CD14-positive monocyte (primary cell): ENCODE measurements at regions not wholly inside any gene's neighbourhood (a gene's known extent, or its start where the extent isn't known, plus 50 kb on each side); places are given as distances from the start of the nearest gene placed in this dataset.

ENCODE experiments used
- DNase-seq, 3 donors: peaks; one replicate each; pipeline ENCODE4 v3.0.0-alpha.2; 2011 to 2022
- H2AFZ ChIP-seq: 2 replicates; pipeline ENCODE4 v1.6.0; 2012; ENCODE audit warnings: mild to moderate bottlenecking, low read depth, low read length, inconsistent platforms; ENCODE audit not compliant: insufficient read depth, poor library complexity, severe bottlenecking
- H3K27ac ChIP-seq, 2 donors: 1 replicate in 1 of 2; 2 replicates in 1 of 2; pipeline ENCODE4 v1.5.1; 2012 to 2013; ENCODE audit warnings: low read length in 2 of 2, control low read depth in 1 of 2, inconsistent platforms in 1 of 2, low read depth in 1 of 2, mild to moderate bottlenecking in 1 of 2
- H3K27me3 ChIP-seq, 2 donors: one replicate each; pipeline versions ENCODE4 v1.6.0 to v1.6.1; 2011 to 2013; ENCODE audit warnings: low read length in 2 of 2; ENCODE audit not compliant: control insufficient read depth in 2 of 2, insufficient read depth in 2 of 2
- H3K36me3 ChIP-seq, 2 donors: replicated peaks in 1 of 2; 1 replicate in 1 of 2; 2 replicates in 1 of 2; pipeline versions ENCODE4 v1.5.1 to v1.6.1; 2012 to 2013; ENCODE audit warnings: low read length in 2 of 2, control low read depth in 1 of 2, inconsistent platforms in 1 of 2, mild to moderate bottlenecking in 1 of 2; ENCODE audit not compliant: insufficient read depth in 2 of 2, control insufficient read depth in 1 of 2
- H3K4me1 ChIP-seq, 2 donors: 1 replicate in 1 of 2; 2 replicates in 1 of 2; pipeline versions ENCODE4 v1.5.1 to v1.6.1; 2012 to 2013; ENCODE audit warnings: low read length in 2 of 2, control low read depth in 1 of 2, inconsistent platforms in 1 of 2, mild to moderate bottlenecking in 1 of 2, moderate library complexity in 1 of 2; ENCODE audit not compliant: insufficient read depth in 2 of 2, control insufficient read depth in 1 of 2
- H3K4me2 ChIP-seq: replicated peaks from 2 replicates; pipeline ENCODE3; 2012; ENCODE audit warnings: low read length, moderate library complexity, mild to moderate bottlenecking; ENCODE audit not compliant: poor library complexity, severe bottlenecking; ENCODE audit errors: extremely low read depth
- H3K4me3 ChIP-seq, 3 experiments: fragments of 200-600 bp in 1 of 3; sonication (generic) in 1 of 3; replicated peaks in 1 of 3; 1 replicate in 2 of 3; 2 replicates in 1 of 3; pipeline ENCODE4 v1.5.1; 2011 to 2013; ENCODE audit warnings: low read length in 3 of 3, mild to moderate bottlenecking in 3 of 3, control low read depth in 2 of 3, low read depth in 2 of 3, inconsistent platforms in 1 of 3, moderate library complexity in 1 of 3
- H3K79me2 ChIP-seq: 2 replicates; pipeline ENCODE4 v1.6.0; 2012; ENCODE audit warnings: mild to moderate bottlenecking, control low read depth, inconsistent platforms, low read length, moderate library complexity; ENCODE audit not compliant: insufficient read depth
- H3K9ac ChIP-seq: 2 replicates; pipeline ENCODE4 v1.6.0; 2017; ENCODE audit warnings: low read length, mild to moderate bottlenecking; ENCODE audit not compliant: insufficient read depth, poor library complexity, severe bottlenecking
- H3K9me3 ChIP-seq, 2 donors: replicated peaks in 1 of 2; 1 replicate in 1 of 2; 2 replicates in 1 of 2; pipeline versions ENCODE4 v1.5.1 to v1.6.1; 2012 to 2013; ENCODE audit warnings: low read length in 2 of 2, control low read depth in 1 of 2; ENCODE audit not compliant: control insufficient read depth in 1 of 2, insufficient read depth in 1 of 2
- H4K20me1 ChIP-seq: 2 replicates; pipeline ENCODE4 v1.6.0; 2012; ENCODE audit warnings: mild to moderate bottlenecking, low read length, control low read depth, moderate library complexity; ENCODE audit not compliant: insufficient read depth
- H3K27ac Mint-ChIP-seq, 7 donors: one replicate each; pipeline ENCODE4 v1.8.0; 2020; ENCODE audit warnings: mild to moderate bottlenecking in 7 of 7, mixed read lengths in 7 of 7, moderate library complexity in 6 of 7, inconsistent platforms in 2 of 7
- H3K27me3 Mint-ChIP-seq, 3 donors: one replicate each; pipeline ENCODE4 v1.8.0; 2021 to 2022; ENCODE audit warnings: low read depth in 3 of 3, mild to moderate bottlenecking in 3 of 3, mixed read lengths in 3 of 3, moderate library complexity in 3 of 3, inconsistent platforms in 1 of 3
- H3K36me3 Mint-ChIP-seq, 2 donors: one replicate each; pipeline ENCODE4 v1.8.0; 2020; ENCODE audit warnings: mixed read lengths in 2 of 2, inconsistent platforms in 1 of 2, mild to moderate bottlenecking in 1 of 2
- H3K4me1 Mint-ChIP-seq: one replicate; pipeline ENCODE4 v1.8.0; 2020; ENCODE audit warnings: mild to moderate bottlenecking, mixed read lengths
- H3K4me3 Mint-ChIP-seq, 2 donors: one replicate each; pipeline ENCODE4 v1.8.0; 2020; ENCODE audit warnings: mild to moderate bottlenecking in 2 of 2, mixed read lengths in 2 of 2, moderate library complexity in 1 of 2
- H3K9me3 Mint-ChIP-seq, 7 donors: one replicate each; pipeline ENCODE4 v1.8.0; 2020 to 2022; ENCODE audit warnings: mixed read lengths in 7 of 7, mild to moderate bottlenecking in 6 of 7, moderate library complexity in 6 of 7, inconsistent platforms in 2 of 7
- WGBS: methylation state at CpG from one replicate; pipeline ENCODE4 v1.1.5; 2013; ENCODE audit warnings: missing lambda C conversion rate; ENCODE audit not compliant: insufficient coverage; 5-methylcytosine and 5-hydroxymethylcytosine counted together
- intact Hi-C, 2 donors: fragments of 100-400 bp; cut with micrococcal nuclease; formaldehyde crosslinking; loops; one replicate each; pipeline versions ENCODE4 v1.15.0 to v1.15.1; 2023
- TF ChIP-seq, protein P1 (sequence below): fragments of 200-600 bp; IDR thresholded peaks from one replicate; pipeline ENCODE4 v1.8.0; 2022; ENCODE audit warnings: antibody characterized with exemption, mild to moderate bottlenecking

DNA sequence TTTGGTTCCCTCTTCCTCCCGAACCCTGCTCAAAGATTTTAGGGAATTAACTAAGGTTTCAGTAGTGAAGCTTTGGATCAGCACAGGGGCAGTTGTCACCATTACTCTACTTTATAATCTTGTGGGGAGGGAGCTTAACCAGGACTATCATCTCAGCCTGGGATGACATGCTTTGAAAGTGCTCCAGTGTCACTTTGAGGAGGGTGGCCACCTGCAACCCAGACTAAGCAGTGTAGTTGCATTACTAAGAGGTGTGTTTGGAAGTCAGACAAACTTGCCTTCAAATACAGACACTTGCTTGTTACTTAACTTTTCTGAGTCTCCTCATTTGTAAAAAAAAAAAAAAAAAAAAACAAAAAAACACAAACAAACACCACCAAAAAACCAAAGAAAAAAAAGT, 340.3 kb upstream of the TBL1XR1 start:
- Histone ChIP-seq H3K4me1 (peaks cover 14 to 16% of the 10 kb centered on the region in 2 donors), H4K20me1 (no peaks in the 10 kb centered on the region), H3K9me3 (no peaks in the 10 kb centered on the region), H3K79me2 (no peaks in the 10 kb centered on the region), H3K27me3 (no peaks in the 10 kb centered on the region), H2AFZ (no peak overlapping the region), H3K27ac (no peak overlapping the region), H3K36me3 (no peaks in the 10 kb centered on the region), H3K4me2 (no peak overlapping the region), H3K4me3 (no peak overlapping the region), H3K9ac (no peak overlapping the region)
- Mint-ChIP-seq H3K27me3 (peaks cover 0 to 2% (median 0%) of the 10 kb centered on the region in 3 donors), H3K9me3 (no peaks in the 10 kb centered on the region), H3K4me1 (peaks cover 19% of the 10 kb centered on the region), H3K27ac (no peak overlapping the region), H3K4me3 (no peak overlapping the region), H3K36me3 (no peaks in the 10 kb centered on the region)
- TF ChIP-seq, protein P1, sequence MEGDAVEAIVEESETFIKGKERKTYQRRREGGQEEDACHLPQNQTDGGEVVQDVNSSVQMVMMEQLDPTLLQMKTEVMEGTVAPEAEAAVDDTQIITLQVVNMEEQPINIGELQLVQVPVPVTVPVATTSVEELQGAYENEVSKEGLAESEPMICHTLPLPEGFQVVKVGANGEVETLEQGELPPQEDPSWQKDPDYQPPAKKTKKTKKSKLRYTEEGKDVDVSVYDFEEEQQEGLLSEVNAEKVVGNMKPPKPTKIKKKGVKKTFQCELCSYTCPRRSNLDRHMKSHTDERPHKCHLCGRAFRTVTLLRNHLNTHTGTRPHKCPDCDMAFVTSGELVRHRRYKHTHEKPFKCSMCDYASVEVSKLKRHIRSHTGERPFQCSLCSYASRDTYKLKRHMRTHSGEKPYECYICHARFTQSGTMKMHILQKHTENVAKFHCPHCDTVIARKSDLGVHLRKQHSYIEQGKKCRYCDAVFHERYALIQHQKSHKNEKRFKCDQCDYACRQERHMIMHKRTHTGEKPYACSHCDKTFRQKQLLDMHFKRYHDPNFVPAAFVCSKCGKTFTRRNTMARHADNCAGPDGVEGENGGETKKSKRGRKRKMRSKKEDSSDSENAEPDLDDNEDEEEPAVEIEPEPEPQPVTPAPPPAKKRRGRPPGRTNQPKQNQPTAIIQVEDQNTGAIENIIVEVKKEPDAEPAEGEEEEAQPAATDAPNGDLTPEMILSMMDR, result no peak
- no CpG with 5 or more reads among the region's 1 CpG for whole genome bisulfite sequencing
- no peak for DNase-seq
- intact Hi-C loops, result no loop called here

DNA sequence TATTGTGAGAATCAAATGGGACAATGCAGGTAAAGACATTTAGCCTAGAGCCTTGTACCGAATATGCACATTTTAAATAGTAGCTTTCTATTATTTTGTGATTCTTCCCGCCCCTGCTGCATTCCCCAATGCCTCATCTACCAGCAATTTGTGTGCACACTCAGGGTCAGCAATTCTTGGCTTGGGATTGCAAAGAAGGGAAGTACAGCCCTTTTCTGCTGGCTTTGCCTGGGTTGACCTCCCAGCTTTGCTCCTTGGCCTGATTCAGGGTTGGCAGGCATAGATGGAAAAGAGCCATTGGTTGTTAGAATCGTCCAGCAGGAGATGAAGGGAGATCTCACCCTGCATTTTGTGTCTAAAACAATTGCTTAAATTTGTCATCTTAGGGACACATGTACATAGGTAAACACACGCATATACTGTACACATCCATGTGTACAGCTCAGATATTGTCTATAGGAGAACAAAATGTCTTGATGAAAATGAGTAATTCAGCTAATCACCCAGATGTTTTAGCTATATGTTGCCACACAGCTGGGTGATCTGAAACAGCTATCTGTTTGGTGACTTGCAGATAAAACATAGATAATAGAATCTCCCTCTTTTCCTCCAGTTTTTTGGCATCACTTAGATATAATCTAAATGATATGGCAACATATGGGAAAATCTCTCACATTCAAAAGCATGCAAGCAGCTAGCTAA, 340.9 kb upstream of the TBL1XR1 start:
- Histone ChIP-seq H3K79me2 (no peaks in the 10 kb centered on the region), H3K4me3 (no peak overlapping the region), H2AFZ (no peak overlapping the region), H3K9ac (no peak overlapping the region), H3K4me1 (peaks cover 14 to 16% of the 10 kb centered on the region in 2 donors), H3K27ac (no peak overlapping the region), H3K4me2 (no peak overlapping the region), H3K27me3 (no peaks in the 10 kb centered on the region), H3K36me3 (no peaks in the 10 kb centered on the region), H3K9me3 (no peaks in the 10 kb centered on the region), H4K20me1 (no peaks in the 10 kb centered on the region)
- WGBS, result no CpG with 5 or more reads among the region's 4 CpGs
- Mint-ChIP-seq H3K4me1 (peaks cover 19% of the 10 kb centered on the region), H3K36me3 (no peaks in the 10 kb centered on the region), H3K9me3 (no peaks in the 10 kb centered on the region), H3K27me3 (peaks cover 0 to 2% (median 0%) of the 10 kb centered on the region in 3 donors), H3K4me3 (peak overlapping the region in 1 of 2 donors; percentile 61), H3K27ac (no peak overlapping the region)
- intact Hi-C loops, result no loop called here
- TF ChIP-seq, protein P1, result no peak
- no peak for DNase-seq
